GM18499 (cell line): ENCODE measurements at regions not wholly inside any gene's neighbourhood (a gene's known extent, or its start where the extent isn't known, plus 50 kb on each side); places are given as distances from the start of the nearest gene placed in this dataset.

Source experiments
- ATAC-seq: cut with Tn5 transposase; IDR thresholded peaks from one replicate; pipeline ENCODE4 v1.9.1; 2021; ENCODE audit warnings: moderate number of reproducible peaks; ENCODE audit not compliant: insufficient read depth, unreplicated experiment

DNA sequence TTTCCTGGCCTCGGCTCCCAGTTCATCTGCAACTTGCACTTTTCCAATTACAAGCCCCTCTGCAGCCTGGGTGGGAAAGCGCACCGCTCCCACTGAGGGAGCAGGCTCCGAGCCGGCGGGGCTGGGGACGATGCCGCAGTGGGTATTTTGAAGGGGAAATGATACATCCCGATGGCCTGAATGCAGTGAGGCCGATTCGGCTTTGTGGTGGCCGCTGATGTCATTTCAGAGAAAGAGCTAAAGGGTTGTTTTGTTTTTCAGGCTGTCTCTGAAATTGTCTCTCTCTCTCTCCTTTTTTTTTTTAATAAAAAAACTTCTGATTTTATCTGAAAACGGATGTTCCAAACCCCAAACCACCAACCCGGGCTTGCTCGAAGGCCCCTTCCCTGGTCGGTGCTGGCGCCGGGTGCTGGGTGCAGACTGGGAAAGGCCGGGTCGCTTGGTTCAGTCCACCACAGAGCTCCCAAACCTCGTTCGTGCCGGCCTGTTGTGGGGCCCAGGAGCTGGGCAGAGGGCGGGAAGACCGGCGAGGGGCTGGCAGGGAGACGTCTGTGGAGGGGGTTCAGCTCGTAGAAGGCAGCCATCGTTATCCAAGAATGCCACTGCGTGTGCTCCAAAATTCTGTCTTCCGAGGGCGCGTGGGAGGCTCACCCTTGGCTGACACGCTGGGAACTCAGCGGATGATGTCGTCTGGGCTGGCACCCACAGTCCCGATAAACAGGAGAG, 102.8 kb downstream of the FOXL1 start:
- ATAC-seq = no peak

DNA sequence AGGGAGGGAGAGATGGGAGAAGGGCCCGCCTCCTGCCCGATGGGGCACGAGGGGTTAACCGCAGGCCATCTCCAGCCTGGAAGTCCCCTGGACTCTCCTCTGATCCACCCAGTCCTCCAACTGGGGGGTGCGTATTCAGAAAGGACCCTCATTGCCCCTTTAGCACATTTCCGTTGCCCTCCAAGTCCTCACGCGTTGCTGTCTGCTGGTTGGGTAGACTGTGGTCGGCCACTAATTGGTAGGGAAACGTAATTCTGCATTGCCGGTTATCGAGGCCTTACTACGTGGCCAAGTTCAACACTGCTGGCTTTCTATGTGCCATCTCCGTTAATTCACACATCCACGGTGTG, 103.4 kb downstream of the FOXL1 start:
- no peak for ATAC-seq

DNA sequence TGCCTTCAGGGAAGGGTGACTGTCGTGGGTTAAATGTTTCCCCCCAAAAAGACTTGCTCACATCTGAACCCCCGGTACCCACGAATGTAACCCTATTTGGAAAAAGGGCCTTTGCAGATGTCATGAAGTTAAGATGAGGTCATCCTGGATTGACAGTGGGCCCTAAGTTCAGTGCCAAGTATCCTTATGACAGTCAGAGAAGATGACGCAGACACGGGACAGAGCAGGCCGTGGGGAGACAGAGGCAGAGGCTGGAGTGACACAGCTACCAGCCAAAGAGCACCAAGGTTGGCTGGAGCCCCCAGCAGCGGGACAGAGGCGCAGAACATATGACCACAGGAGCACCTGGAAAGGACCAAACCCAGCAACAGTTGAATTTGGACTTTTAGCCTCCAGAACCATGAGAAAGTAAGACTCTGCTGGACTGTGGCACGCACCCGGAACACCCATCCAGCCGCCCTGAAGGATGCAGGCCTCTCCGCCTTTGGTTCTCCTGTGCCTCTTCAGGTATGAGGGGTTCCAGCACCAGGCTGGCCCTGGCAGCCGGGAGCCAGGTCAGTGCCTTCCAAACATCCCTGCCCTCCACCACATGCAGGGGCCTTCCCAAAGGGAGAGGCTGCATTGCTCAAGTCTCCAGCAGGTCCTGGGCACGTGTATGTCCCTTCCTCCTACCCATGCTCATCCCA, 104.0 kb downstream of the FOXL1 start:
- no peak for ATAC-seq

DNA sequence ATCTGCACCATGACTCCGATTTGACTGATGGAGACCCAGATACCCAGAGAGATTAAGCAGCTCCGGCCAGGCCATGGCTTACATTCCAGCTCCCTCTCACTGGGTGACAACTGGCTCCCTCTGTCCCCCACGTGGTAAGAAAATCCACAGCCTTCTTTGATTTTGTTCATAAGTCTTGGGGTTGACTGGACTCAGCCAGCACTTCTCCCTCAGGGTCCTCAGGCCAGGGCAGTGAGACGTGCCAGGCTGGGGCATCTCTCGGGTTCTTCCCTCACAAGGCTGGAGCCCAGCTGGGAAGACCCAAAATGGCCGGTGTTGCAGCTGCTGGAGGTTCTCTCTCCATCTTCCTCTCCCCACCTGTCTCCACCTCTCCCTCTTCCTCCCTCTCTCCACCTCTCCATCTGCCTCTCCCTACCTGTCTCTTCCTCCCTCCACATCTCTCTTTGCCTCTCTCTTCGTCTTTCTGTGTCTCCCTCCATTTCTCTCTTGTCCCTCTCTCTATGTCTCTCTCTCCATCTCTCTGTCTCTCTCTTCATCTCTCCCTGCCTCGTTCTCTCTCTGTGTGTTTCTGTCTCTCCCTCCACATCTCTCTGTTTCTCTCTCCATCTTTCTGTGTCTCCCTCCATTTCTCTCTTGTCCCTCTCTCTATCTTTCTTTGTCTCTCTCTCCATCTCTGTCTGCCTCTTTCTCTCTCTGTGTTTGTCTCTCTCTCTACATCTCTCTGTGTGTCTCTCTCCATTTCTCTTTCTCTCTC, 105.3 kb downstream of the FOXL1 start:
- ATAC-seq = no peak

DNA sequence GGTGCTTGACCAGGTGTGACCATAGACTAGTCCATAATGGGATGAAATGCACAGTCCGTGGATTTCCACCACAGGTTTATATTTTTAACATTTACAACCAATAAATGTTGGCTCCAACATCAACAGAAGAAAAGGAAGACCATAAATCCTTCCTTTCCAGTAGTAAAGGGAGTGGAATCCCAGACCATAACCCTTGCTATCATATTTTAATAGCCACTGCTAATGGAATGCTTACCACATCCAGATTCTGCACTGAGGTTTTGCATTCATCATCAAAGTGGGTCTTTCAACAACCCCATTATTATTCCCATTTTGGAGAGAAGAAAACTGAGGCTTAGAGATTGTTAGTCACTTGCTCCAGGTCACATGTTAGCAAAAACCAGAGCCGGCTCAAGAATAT, 106.7 kb downstream of the FOXL1 start:
- ATAC-seq = no peak

DNA sequence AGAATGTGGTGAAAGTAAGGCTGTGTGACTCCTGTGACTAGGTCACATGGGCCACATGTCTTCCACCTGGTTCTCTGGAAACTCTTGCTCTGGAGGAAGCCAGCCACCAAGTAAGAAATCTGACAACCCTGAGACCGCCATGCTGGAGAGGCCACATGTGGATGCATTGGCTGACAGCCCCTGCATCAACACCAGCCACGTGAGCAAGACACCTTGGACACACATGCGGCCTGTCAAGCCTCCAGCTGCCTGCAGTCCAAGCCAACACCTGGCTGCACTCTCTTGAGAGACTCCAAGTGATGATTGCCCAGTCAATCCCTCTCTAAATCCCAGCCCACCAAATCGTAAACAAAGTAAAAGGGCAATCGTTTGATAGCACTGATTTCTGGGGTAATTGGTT, 112.6 kb downstream of the FOXL1 start:
- no peak for ATAC-seq

DNA sequence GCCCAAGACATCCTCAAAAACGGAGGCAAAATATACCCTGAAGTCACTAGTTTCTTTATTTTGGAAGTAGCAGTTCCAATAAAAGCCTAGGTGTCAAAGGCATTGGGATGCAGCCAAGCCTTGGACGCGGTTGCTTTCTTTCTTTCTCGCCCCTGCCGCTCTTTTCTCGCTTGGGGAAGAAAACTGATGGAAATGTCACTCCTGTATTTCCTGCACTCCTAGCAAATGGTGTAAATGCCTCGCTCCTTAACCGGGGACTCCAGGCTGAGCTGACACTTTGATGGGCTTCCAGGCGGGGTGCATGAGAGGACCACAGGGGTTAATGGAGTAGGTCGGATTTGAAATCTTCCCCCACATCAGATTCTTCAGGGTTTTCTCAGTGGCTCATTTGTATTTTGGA, 114.1 kb downstream of the FOXL1 start:
- ATAC-seq = no peak

DNA sequence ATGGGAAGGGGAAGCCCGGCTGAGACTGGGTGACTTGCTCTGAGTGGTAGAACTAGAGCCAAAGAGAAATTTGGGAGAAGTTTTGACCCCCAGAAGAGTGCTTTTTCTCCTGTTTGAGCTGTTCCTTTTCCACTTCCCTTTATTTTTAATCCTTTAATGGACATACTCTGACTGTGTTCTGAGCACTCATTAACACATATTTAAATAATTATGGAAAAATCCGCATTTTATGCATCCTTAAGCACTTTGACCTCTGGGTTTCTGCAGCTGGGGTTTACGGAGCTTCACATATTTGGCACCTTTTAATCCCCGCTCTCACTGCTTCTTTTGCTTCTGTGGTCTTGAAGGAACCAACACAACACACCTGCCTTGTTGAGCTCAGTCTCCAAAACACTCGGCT, 114.7 kb downstream of the FOXL1 start:
- no peak for ATAC-seq

DNA sequence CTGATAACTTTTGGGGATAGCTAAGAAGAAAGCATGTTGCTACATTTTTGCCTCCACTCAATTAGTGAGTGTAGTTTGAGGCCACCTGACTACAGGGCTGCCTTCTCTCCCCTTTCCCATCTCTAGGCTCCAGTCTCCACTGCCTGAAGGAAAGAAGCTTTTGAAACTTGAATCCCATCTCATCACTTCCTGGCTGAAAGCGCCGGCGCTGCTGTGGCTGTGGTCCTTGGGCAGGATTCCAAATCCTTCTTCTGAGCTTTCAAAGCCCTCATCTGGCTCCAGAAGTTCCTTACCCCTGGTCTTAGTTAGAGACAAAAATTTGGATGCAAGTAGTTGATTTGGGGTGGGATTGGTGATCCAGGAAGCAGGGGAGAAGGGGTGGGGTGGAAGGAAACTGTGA, 119.4 kb downstream of the FOXL1 start:
- ATAC-seq = no peak

DNA sequence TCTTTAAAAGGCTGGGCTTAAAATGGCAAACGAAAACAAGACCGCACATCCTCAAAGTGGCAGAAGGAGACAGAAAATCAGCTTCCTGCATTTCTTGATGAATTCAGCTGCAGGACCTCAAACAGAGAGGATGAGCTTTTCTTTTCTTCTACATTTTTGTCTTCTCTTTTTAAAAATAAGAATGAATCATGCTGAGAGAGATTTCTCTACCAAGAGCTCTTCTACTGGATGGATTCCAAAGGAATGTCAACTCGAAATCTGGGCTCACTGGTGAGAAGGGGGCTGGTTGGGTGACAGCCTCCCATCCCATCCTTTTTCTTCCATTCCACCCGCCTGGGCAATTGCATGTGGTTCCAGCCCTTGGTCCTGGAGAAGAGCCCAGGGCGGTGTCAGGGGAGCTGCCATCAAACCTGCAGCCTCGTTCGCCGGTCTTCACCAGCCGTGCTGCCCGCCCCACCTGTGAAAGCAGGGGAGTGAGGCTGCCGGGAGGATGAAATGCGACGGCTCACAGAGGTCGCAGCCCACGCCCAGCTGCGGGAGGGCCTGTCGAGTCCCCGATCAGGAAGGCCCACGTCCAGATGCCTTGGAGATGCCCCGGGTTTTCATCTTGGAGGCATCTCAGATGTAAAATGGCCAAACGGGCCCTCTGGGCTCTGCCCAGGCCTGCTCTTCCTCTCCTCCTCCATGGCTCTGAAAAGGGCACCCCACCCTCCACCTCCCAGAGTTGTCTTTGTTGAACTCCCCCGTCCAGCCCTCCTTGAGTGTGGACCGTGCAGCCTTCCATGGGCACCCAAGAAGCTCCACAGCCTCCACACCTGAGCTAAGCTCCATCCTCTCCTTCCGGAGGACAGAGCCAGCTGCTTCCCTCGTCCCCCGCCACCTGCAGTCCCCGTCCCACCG, 121.9 kb downstream of the FOXL1 start:
- no peak for ATAC-seq

DNA sequence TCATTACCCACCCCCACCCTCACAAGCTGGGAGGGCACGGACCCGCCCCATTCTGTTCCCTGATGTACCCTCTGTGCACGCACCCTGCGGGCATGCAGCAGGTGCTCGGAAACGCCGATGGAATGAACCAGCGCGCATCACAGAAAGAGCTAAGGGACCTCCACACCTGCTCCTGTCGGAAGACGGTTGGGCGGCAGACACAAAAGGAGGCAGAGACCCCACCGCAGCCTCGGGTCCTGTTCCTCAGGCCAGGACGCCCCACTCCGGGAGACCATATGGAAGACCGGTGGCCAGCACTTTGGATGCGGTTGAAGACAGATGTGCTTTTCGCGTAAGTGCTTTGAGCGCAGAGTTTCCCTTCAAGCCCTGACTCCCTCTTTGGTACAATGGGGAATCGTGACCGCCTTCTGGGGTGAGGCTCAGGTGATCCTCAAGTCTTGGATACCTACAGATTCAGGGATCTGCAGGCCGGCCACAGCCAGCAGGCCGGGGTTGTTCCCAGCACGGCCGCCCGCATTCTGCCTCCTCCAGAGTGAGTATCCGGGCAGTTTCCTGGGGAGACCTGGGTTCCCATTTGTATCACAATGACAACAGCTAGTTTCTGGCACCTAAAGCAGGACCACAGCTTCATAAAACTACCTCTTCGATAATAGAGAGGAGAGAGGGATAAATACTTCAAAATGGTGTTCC, 123.1 kb downstream of the FOXL1 start:
- no peak for ATAC-seq

DNA sequence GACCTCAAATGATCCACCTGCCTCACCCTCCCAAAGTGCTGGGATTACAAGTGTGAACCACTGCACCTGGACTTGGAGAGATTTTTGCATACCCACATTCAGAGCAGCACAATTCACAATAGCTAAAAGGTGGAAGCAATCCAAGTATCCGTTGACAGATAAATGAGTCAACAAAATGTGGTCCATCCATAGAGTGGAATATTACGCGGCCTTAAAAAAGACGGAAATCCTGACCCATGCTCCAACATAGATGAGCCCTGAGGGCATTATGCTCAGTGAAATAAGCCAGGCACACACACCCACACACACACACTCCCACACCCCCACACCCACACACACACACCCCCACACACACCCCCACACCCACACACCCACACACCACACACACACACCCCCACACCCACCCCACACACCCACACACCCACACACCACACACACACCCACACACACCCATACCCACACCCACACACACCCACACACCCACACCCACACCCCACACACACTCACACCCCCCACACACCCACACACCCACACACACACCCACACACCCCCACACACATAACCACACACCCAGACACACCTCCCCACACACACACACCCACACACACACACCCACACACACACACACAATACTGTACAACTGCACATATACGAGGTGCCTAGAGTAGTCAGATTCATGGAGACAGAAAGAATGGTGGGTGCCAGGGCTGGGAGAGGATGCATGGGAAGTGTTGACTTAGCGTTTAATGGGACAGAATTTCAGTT, 124.7 kb downstream of the FOXL1 start:
- ATAC-seq = no peak

DNA sequence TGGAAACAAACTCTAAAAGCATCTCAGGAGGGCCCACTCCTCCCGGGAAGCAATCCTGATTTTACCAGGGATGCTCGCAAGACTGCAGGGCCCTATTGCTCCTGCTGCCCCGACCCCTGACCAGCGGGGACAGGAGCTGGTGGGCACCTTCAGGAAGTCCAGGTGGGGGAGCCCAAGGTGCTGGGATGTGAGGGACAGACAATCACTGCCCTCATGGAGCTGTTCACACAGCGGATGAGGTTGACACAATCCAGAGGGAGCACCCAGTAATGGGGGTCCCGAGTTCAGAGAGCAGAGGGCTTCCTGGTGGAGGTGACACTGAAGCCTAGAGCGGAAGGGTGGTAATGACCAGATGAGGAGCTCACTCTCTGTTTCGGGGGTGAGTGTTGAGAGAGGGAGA, 126.2 kb downstream of the FOXL1 start:
- no peak for ATAC-seq

DNA sequence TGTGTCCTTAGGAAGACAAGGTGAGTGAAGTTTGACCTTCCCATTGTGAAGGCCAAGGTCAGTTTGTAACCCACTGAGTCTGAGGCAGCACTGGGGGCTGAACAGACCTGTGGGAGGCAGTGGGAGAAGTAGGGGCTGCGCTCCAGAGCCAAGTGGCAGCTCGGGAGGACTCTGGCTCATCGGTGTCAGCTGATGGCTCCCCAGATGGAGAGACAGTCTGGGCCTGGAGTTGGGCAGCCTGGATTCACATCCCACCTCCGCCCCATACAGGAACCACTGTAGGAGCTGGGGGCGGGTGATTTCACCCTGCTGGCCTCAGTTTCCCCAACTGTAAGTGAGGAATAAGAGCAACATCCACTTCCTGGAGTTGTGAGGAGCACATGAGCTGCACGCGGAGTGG, 128.4 kb downstream of the FOXL1 start:
- no peak for ATAC-seq

DNA sequence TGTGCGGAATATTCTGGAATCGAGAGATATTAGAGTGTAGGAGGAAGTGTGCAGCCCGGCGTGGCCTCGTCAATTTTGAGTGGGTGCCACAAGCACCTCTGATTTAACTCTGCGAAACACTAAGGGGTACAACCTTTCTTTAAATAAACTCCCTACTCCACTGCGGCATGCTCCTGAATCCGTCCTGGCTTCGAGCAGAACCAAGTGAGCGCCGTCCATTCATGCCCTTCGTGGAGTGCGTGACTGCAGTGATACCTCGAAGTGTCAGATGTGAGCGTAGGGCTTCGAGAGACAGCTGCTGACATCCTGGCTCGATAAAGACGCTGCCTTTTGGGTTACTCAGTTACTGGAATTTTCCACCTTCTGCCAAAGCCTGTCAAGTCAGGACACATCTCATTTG, 128.8 kb downstream of the FOXL1 start:
- ATAC-seq = no peak

DNA sequence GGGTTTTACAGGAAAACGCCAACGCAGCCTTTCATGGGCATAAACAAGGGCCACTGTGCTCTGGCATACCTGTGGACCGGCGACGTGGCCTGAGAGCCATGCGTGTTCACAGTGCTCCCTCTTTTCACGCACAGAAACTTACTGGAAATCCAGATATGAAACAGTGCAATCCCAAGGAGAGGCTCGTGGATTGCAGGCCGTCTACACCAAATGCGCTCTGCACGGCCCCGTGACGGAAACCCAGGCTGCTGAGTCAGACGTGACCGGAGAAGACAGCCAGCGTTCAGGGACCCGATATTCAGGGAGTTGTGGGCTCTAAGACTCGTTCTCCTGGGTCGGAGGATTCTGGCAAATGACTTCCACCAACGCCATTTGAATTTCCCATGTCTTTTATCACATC, 129.2 kb downstream of the FOXL1 start:
- no peak for ATAC-seq

DNA sequence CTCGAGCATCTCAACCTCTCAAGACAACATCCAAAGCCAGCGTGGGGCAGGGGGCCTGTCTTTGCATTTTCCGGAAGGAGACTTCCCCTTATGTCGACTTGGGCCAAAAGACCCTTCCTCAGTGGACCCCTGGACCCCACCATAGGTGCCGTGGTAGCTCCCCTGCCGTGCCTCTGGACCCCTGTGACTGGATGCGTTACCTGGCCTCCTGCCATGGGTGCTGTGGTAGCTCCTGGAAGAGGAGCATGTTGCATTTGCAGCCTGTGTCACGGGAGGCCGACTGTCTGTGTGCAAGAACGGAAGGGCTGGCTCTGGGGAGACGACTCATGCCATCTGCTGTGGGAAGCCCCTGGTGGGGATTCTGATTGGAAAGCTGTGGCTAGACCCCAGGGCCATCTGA, 130.1 kb downstream of the FOXL1 start:
- no peak for ATAC-seq

DNA sequence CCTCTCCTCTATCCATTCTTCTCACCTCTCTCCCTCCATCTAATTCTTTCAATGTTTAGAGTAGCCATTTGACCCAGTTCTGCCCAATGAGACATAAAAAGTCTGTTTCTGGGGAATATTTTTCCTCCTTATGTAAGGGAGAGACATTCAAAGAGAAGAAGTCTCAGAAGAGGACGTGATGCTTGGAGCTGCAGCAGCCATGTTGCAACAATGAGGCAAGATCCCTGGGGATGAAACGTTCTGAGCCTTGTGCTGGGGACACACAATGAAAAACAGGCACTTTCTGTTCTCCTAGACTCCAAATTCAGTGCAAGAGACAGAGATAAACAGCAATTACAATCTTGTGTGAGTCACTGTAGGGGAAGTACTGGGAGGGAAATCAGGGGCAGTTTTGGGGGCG, 130.8 kb downstream of the FOXL1 start:
- ATAC-seq = no peak

DNA sequence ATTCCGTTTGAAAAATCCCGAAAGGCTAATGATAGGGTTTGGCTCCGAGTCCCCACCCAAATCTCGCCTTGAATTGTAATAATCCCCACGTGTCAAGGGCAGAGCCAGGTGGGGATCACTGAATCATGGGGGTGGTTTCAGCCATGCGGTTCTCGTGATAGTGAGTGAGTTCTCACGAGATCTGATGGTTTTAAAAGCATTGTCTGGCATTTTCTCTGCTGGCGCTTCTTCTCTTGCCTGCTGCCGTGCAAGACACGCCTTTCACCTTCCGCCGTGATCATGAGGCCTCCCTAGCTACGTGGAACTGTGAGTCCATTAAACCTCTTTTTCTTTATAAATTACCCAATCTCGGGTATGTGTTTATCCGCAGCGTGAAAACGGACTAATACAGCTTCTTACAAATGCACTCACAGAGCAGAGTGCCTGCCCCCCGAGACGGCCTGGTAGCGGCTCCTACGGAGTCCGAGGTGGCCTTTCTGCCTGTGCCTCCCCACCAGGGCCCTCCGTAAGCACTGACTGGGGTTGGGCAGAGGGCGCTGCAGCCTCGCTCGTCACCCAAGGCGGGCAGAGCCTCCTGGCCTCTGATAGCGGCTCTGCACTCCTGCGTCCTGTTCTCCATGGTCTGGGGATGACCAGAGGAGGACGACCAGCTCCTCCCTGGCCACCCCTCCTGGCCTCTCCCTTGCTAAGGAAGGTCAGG, 131.7 kb downstream of the FOXL1 start:
- no peak for ATAC-seq
